HCT116 (cell line): ENCODE measurements at regions not wholly inside any gene's neighbourhood (a gene's known extent, or its start where the extent isn't known, plus 50 kb on each side); places are given as distances from the start of the nearest gene placed in this dataset.

Experiments used
- ATAC-seq: fragments of 200-7000 bp; cut with Tn5 transposase; 2 replicates; pipeline ENCODE4 v1.9.1; 2020; ENCODE audit warnings: mild to moderate bottlenecking, moderate library complexity
- BruUV-seq: library from RNA; stranded (reverse); fragments of 400-500 nt; replicated peaks from 2 replicates; lab custom pipeline; 2021; lab: Mats Ljungman, UMichigan
- CTCF ChIA-PET: fragments of 300-600 bp; sonication (Branson Sonifier 250); formaldehyde crosslinking; loops from one replicate; lab custom pipeline; 2021; ENCODE audit warnings: antibody characterized with exemption; lab: Charles Lee
- POLR2A ChIA-PET: fragments of 300-600, 350-600 bp; sonication (Branson Sonifier 250); formaldehyde crosslinking; loops from one replicate; lab custom pipeline; 2021; ENCODE audit warnings: antibody characterized with exemption; lab: Charles Lee
- RAD21 ChIA-PET, 2 experiments: fragments of 300-600 bp; sonication (Branson Sonifier 250); formaldehyde crosslinking; loops; one replicate each; lab custom pipeline; 2023; ENCODE audit warnings: low total read pairs in 2 of 2; ENCODE audit not compliant: uncharacterized antibody in 2 of 2, unreplicated experiment in 2 of 2, low non-redundant PET in 1 of 2; lab: Charles Lee
- DNase-seq: peaks from one replicate; pipeline ENCODE4 v3.0.0-alpha.2; 2010; ENCODE audit warnings: low read depth, low spot score
- H2AFZ ChIP-seq: fragments of 200-600 bp; shearing (Covaris generic), sonication (generic); 2 replicates; pipeline ENCODE4 v1.6.1; 2017; ENCODE audit warnings: low read depth, mixed run types, mixed read lengths, antibody characterized with exemption, low read length; ENCODE audit not compliant: poor library complexity, severe bottlenecking
- H3K27ac ChIP-seq: 2 replicates; pipeline ENCODE4 v1.5.1; 2012; ENCODE audit warnings: low read depth, low read length
- H3K27me3 ChIP-seq: fragments of 200-600 bp; sonication (generic); 2 replicates; pipeline ENCODE4 v1.6.1; 2016; ENCODE audit warnings: mixed run types, low read length, mixed read lengths; ENCODE audit not compliant: insufficient read depth
- H3K36me3 ChIP-seq, 2 experiments: fragments of 200-500 bp in 1 of 2; fragments of 200-600 bp in 1 of 2; sonication (Bioruptor generic) in 1 of 2; sonication (generic) in 1 of 2; 2 replicates each; pipeline versions ENCODE4 v1.5.1 to v1.6.1; 2014 to 2016; ENCODE audit warnings: low read length in 2 of 2, inconsistent platforms in 1 of 2, mixed read lengths in 1 of 2, mixed run types in 1 of 2; ENCODE audit not compliant: insufficient read depth in 2 of 2, control insufficient read depth in 1 of 2
- H3K4me1 ChIP-seq, 2 experiments: fragments of 200-600 bp in 1 of 2; sonication (generic) in 1 of 2; 2 replicates each; pipeline versions ENCODE4 v1.5.1 to v1.6.1; 2012 to 2017; ENCODE audit warnings: low read length in 2 of 2, inconsistent platforms in 1 of 2, mild to moderate bottlenecking in 1 of 2, mixed read lengths in 1 of 2, mixed run types in 1 of 2, moderate library complexity in 1 of 2; ENCODE audit not compliant: insufficient read depth in 2 of 2, control insufficient read depth in 1 of 2
- H3K4me2 ChIP-seq: fragments of 200-600 bp; sonication (generic); 2 replicates; pipeline ENCODE4 v1.6.1; 2017; ENCODE audit warnings: mixed run types, low read length, mixed read lengths
- H3K4me3 ChIP-seq, 2 experiments: fragments of 200-600 bp in 1 of 2; sonication (generic) in 1 of 2; replicated peaks in 1 of 2; 2 replicates each; pipeline ENCODE4 v1.5.1; 2011 to 2016; ENCODE audit warnings: low read length in 2 of 2, control low read depth in 1 of 2, low read depth in 1 of 2, mild to moderate bottlenecking in 1 of 2, mixed read lengths in 1 of 2, mixed run types in 1 of 2
- H3K79me2 ChIP-seq: fragments of 200-600 bp; sonication (generic); 2 replicates; pipeline ENCODE4 v1.6.1; 2017; ENCODE audit warnings: mild to moderate bottlenecking, mixed run types, low read length, moderate library complexity, mixed read lengths; ENCODE audit not compliant: insufficient read depth
- H3K9ac ChIP-seq: fragments of 200-600 bp; sonication (generic); 2 replicates; pipeline ENCODE4 v1.6.1; 2016; ENCODE audit warnings: low read length, mixed read lengths
- H3K9me2 ChIP-seq: fragments of 200-600 bp; sonication (generic), shearing (Covaris generic); 2 replicates; pipeline ENCODE4 v1.6.1; 2017; ENCODE audit warnings: mixed run types, mild to moderate bottlenecking, moderate library complexity; ENCODE audit not compliant: insufficient read depth
- H3K9me3 ChIP-seq, 2 experiments: fragments of 200-500 bp in 1 of 2; fragments of 200-600 bp in 1 of 2; sonication (Bioruptor generic) in 1 of 2; sonication (generic) in 1 of 2; 2 replicates each; pipeline ENCODE4 v1.6.1; 2014 to 2017; ENCODE audit warnings: low read length in 2 of 2, mixed read lengths in 2 of 2, inconsistent platforms in 1 of 2, low read depth in 1 of 2, mild to moderate bottlenecking in 1 of 2, mixed run types in 1 of 2, moderate library complexity in 1 of 2; ENCODE audit not compliant: control insufficient read depth in 1 of 2, insufficient read depth in 1 of 2
- H4K20me1 ChIP-seq: fragments of 200-600 bp; sonication (generic), shearing (Covaris generic); 2 replicates; pipeline ENCODE4 v1.6.1; 2017; ENCODE audit warnings: mixed run types, mild to moderate bottlenecking, moderate library complexity; ENCODE audit not compliant: insufficient read depth
- ELF1 ChIP-seq: IDR thresholded peaks from 2 replicates; pipeline ENCODE4 v1.6.1; 2012; ENCODE audit warnings: low read depth, borderline replicate concordance
- EZH2phosphoT487 ChIP-seq: fragments of 200-600 bp; IDR thresholded peaks from 2 replicates; pipeline ENCODE4 v1.6.1; 2018; ENCODE audit warnings: antibody characterized with exemption, borderline replicate concordance
- FOSL1 ChIP-seq: IDR thresholded peaks from 2 replicates; pipeline ENCODE4 v1.6.1; 2012; ENCODE audit warnings: low read depth
- JUND ChIP-seq: IDR thresholded peaks from 2 replicates; pipeline ENCODE4 v1.6.1; 2012
- POLR2A ChIP-seq: IDR thresholded peaks from 2 replicates; pipeline ENCODE4 v1.7.0; 2011; ENCODE audit warnings: borderline replicate concordance; ENCODE audit not compliant: insufficient read depth, insufficient read length; ENCODE audit errors: extremely low read depth
- POLR2AphosphoS5 ChIP-seq: IDR thresholded peaks from 2 replicates; pipeline ENCODE4 v1.6.1; 2011; ENCODE audit warnings: mild to moderate bottlenecking, low read depth, low read length, moderate library complexity
- RAD21 ChIP-seq: IDR thresholded peaks from 2 replicates; pipeline ENCODE4 v1.6.1; 2012; ENCODE audit warnings: low read depth, mild to moderate bottlenecking
- SRF ChIP-seq: IDR thresholded peaks from 2 replicates; pipeline ENCODE4 v1.6.1; 2012; ENCODE audit warnings: low read depth
- TCF7L2 ChIP-seq: IDR thresholded peaks from 2 replicates; pipeline ENCODE4 v1.7.0; 2011; ENCODE audit warnings: borderline replicate concordance, inconsistent platforms; ENCODE audit not compliant: insufficient read depth, insufficient read length; ENCODE audit errors: extremely low read depth
- YY1 ChIP-seq: IDR thresholded peaks from 2 replicates; pipeline ENCODE4 v1.6.1; 2011; ENCODE audit warnings: low read length, low read depth, moderate library complexity, mild to moderate bottlenecking; ENCODE audit not compliant: insufficient replicate concordance; ENCODE audit errors: extremely low read depth
- ZNF274 ChIP-seq: fragments of 200-500 bp; sonication (Bioruptor generic); IDR thresholded peaks from 2 replicates; pipeline ENCODE4 v1.6.1; 2014; ENCODE audit warnings: mild to moderate bottlenecking, low read depth, low read length, inconsistent platforms
- intact Hi-C: fragments of 100-400 bp; cut with micrococcal nuclease; formaldehyde crosslinking; loops from 2 replicates; pipeline ENCODE4 v1.10.0; 2022
- TF ChIP-seq, protein P1 (sequence below): IDR thresholded peaks from 2 replicates; pipeline ENCODE4 v1.6.1; 2012
- TF ChIP-seq, protein P2 (sequence below), 3 experiments: fragments of 200-600 bp in 1 of 3; sonication (generic) in 1 of 3; IDR thresholded peaks in 2 of 3; conservative IDR thresholded peaks in 1 of 3; 2 replicates each; pipeline ENCODE4 v1.5.1; 2012 to 2017; ENCODE audit warnings: low read depth in 2 of 3, low read length in 2 of 3, antibody characterized with exemption in 1 of 3, borderline replicate concordance in 1 of 3, control low read depth in 1 of 3, mild to moderate bottlenecking in 1 of 3, mixed read lengths in 1 of 3, mixed run types in 1 of 3, moderate library complexity in 1 of 3; ENCODE audit not compliant: insufficient read depth in 1 of 3
- TF ChIP-seq, protein P3 (sequence below): IDR thresholded peaks from 2 replicates; pipeline ENCODE4 v1.6.1; 2012; ENCODE audit warnings: low read depth
- TF ChIP-seq, protein P4 (sequence below): IDR thresholded peaks from 2 replicates; pipeline ENCODE4 v1.6.1; 2012

DNA sequence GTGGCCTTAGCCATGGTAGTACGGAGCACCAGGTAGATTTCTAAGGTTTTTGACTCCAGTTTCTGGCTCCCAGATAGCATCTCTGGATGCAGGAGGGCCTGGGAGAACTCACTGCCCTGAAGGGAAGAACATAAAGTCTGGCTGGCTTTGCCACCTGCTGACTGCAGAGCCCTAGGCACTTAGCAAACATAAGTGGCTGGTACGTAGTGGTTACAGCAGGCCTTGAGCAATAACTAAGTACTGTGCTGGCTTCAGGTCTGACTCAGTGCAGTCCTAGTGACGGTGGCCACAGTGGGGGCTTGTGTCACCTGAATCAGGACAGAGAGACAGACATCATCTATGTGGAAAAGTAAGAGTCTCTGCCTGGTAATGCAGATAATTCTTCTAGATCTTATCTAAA is 871.1 kb downstream of the PDCD6IP start:
- RAD21 ChIA-PET, result no interaction called here
- Histone ChIP-seq H3K4me1 (no peaks in the 10 kb centered on the region), H3K4me2 (no peak overlapping the region), H3K9ac (no peak overlapping the region), H3K79me2 (no peaks in the 10 kb centered on the region), H4K20me1 (no peaks in the 10 kb centered on the region), H3K27me3 (no peaks in the 10 kb centered on the region), H3K4me3 (no peak overlapping the region), H3K36me3 (no peaks in the 10 kb centered on the region), H3K27ac (no peak overlapping the region), H2AFZ (no peak overlapping the region), H3K9me3 (peaks cover 3 to 5% of the 10 kb centered on the region in 2 experiments; a peak in 2 of 4 replicates), H3K9me2 (no peaks in the 10 kb centered on the region)
- intact Hi-C loops, result no loop called here
- TF ChIP-seq EZH2phosphoT487, result no peak
- TF ChIP-seq RAD21, result no peak
- TF ChIP-seq, protein P1, sequence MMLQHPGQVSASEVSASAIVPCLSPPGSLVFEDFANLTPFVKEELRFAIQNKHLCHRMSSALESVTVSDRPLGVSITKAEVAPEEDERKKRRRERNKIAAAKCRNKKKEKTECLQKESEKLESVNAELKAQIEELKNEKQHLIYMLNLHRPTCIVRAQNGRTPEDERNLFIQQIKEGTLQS, result no peak
- no peak for TF ChIP-seq ELF1
- TF ChIP-seq YY1, result no peak
- TF ChIP-seq SRF, result no peak
- POLR2A ChIA-PET, result no interaction called here
- no TSS peak for BruUV-seq
- DNase-seq (no peak), ATAC-seq (no peak)
- CTCF ChIA-PET, result no interaction called here

DNA sequence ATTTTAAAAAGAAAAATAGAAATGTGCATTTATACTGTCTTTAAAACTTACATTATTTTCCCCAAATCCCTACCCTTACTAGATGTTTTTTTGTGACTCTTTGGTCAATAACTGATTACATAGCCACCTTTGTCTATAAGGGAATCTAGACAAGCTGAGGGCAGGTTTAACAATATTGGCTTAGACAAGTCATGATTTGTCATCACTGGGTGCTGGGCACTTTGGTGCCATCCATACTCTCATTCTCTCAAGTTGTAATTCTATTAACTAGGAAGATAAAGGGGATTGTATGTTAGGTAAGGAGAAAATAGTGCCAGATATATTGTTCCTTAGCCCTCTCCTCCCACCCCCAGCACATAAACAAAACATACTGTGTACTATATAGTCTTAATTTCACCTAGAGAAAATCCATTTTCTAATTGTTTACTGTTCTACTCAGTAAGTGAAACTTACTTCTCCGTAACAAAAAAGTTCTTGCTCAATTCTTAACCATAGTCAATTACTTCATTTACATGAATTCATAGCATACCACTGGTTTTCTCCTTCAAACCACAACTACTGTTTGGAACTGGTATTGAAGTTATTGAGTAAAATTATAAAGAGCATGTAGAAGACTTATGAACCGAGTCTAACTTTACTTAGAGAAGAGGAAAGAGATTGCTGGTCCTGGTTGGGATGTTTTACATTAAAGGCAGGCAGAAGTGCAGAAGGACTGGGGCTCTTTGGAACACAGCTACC is 877.1 kb downstream of the PDCD6IP start:
- Histone ChIP-seq H3K4me1 (no peaks in the 10 kb centered on the region), H2AFZ (no peak overlapping the region), H3K27me3 (no peaks in the 10 kb centered on the region), H3K79me2 (no peaks in the 10 kb centered on the region), H3K9me2 (no peaks in the 10 kb centered on the region), H3K27ac (no peak overlapping the region), H3K9me3 (no peaks in the 10 kb centered on the region), H3K9ac (no peak overlapping the region), H3K4me3 (no peak overlapping the region), H3K36me3 (no peaks in the 10 kb centered on the region), H4K20me1 (no peaks in the 10 kb centered on the region), H3K4me2 (no peak overlapping the region)
- POLR2A ChIA-PET, result no interaction called here
- intact Hi-C loops, result no loop called here
- CTCF ChIA-PET, result no interaction called here
- RAD21 ChIA-PET, result no interaction called here
- ATAC-seq (no peak), DNase-seq (no peak)
- no TSS peak for BruUV-seq
- TF ChIP-seq, protein P2, sequence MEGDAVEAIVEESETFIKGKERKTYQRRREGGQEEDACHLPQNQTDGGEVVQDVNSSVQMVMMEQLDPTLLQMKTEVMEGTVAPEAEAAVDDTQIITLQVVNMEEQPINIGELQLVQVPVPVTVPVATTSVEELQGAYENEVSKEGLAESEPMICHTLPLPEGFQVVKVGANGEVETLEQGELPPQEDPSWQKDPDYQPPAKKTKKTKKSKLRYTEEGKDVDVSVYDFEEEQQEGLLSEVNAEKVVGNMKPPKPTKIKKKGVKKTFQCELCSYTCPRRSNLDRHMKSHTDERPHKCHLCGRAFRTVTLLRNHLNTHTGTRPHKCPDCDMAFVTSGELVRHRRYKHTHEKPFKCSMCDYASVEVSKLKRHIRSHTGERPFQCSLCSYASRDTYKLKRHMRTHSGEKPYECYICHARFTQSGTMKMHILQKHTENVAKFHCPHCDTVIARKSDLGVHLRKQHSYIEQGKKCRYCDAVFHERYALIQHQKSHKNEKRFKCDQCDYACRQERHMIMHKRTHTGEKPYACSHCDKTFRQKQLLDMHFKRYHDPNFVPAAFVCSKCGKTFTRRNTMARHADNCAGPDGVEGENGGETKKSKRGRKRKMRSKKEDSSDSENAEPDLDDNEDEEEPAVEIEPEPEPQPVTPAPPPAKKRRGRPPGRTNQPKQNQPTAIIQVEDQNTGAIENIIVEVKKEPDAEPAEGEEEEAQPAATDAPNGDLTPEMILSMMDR (IDR thresholded peaks at IDR 0.05 in 2 of 3, conservative IDR thresholded peaks at IDR 0.05 in 1 of 3; ENCODE audit: borderline replicate concordance in 1 of 3, insufficient read depth in 1 of 3, low read depth in 2 of 3, low read length in 2 of 3), result no peak
- TF ChIP-seq TCF7L2 (no peak), FOSL1 (no peak), POLR2A (no peak), JUND (no peak), ZNF274 (no peak), POLR2AphosphoS5 (no peak)
- TF ChIP-seq, protein P3, sequence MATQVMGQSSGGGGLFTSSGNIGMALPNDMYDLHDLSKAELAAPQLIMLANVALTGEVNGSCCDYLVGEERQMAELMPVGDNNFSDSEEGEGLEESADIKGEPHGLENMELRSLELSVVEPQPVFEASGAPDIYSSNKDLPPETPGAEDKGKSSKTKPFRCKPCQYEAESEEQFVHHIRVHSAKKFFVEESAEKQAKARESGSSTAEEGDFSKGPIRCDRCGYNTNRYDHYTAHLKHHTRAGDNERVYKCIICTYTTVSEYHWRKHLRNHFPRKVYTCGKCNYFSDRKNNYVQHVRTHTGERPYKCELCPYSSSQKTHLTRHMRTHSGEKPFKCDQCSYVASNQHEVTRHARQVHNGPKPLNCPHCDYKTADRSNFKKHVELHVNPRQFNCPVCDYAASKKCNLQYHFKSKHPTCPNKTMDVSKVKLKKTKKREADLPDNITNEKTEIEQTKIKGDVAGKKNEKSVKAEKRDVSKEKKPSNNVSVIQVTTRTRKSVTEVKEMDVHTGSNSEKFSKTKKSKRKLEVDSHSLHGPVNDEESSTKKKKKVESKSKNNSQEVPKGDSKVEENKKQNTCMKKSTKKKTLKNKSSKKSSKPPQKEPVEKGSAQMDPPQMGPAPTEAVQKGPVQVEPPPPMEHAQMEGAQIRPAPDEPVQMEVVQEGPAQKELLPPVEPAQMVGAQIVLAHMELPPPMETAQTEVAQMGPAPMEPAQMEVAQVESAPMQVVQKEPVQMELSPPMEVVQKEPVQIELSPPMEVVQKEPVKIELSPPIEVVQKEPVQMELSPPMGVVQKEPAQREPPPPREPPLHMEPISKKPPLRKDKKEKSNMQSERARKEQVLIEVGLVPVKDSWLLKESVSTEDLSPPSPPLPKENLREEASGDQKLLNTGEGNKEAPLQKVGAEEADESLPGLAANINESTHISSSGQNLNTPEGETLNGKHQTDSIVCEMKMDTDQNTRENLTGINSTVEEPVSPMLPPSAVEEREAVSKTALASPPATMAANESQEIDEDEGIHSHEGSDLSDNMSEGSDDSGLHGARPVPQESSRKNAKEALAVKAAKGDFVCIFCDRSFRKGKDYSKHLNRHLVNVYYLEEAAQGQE, result no peak
- TF ChIP-seq, protein P4, sequence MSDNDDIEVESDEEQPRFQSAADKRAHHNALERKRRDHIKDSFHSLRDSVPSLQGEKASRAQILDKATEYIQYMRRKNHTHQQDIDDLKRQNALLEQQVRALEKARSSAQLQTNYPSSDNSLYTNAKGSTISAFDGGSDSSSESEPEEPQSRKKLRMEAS, result no peak
